ENCODE measurements at regions not wholly inside any gene's neighbourhood (a gene's known extent, or its start where the extent isn't known, plus 50 kb on each side); places are given as distances from the start of the nearest gene placed in this dataset.
"Not testable (repeated sequence)": the region's sequence is repeated elsewhere in the genome, so short reads cannot be mapped to it uniquely, and the experiment has no call there.

- Histone ChIP-seq H3K4me3 (replicated peaks in 1 of 3; ENCODE audit: insufficient read depth in 1 of 3, low read depth in 1 of 3, low read length in 3 of 3) (no peak overlapping the region), H3K9me1 (replicated peaks; ENCODE audit: control insufficient read depth, extremely low read depth, insufficient read depth, low read length) (no peaks in the 10 kb centered on the region), H3K9ac (replicated peaks; ENCODE audit: extremely low read depth, insufficient read depth, low read length) (no peak overlapping the region), H3K79me2 (ENCODE audit: control insufficient read depth, insufficient read depth, low read length) (no peaks in the 10 kb centered on the region), H4K20me1 (replicated peaks; ENCODE audit: control insufficient read depth, extremely low read depth, insufficient read depth, low read length) (no peaks in the 10 kb centered on the region), H2AFZ (ENCODE audit: low read depth, low read length) (no peak overlapping the region), H3K27ac (ENCODE audit: insufficient read depth, low read depth, low read length) (no peak overlapping the region), H3K27me3 (ENCODE audit: control insufficient read depth in 2 of 2, insufficient read depth in 2 of 2, low read length in 2 of 2) (no peaks in the 10 kb centered on the region), H3K36me3 (ENCODE audit: control insufficient read depth in 2 of 2, extremely low read depth in 1 of 2, insufficient read depth in 2 of 2, low read length in 2 of 2) (no peaks in the 10 kb centered on the region), H3K9me3 (replicated peaks; ENCODE audit: control insufficient read depth, insufficient read depth, low read length) (no peaks in the 10 kb centered on the region), H3K4me2 (ENCODE audit: insufficient read depth, low read length) (no peak overlapping the region), H3K4me1 (ENCODE audit: control insufficient read depth, extremely low read depth, insufficient read depth, low read length) (no peaks in the 10 kb centered on the region)
- dilution Hi-C loops (cut with MboI; ENCODE audit: extremely low pct_ligation_motif_present, low sequenced_read_pairs) (no loop called here), intact Hi-C loops (cut with micrococcal nuclease) (no loop called here)
- TF ChIP-seq MAX (IDR thresholded peaks at IDR 0.05; ENCODE audit: insufficient read depth, insufficient read length) (no peak), MYC (IDR thresholded peaks at IDR 0.05; ENCODE audit: low read depth, low read length) (no peak), GATA2 (IDR thresholded peaks at IDR 0.05; ENCODE audit: insufficient read depth, insufficient read length, low read depth, low read length) (no peak), CTCF (IDR thresholded peaks at IDR 0.05; ENCODE audit: extremely low read depth in 1 of 2, insufficient read depth in 1 of 2, low read depth in 1 of 2, low read length in 2 of 2) (no peak), POLR2A (IDR thresholded peaks at IDR 0.05; ENCODE audit: low read depth, low read length) (no peak), EZH2 (IDR thresholded peaks at IDR 0.05; ENCODE audit: borderline replicate concordance, low read depth, low read length, severe bottlenecking) (no peak), FOS (IDR thresholded peaks at IDR 0.05; ENCODE audit: borderline replicate concordance, insufficient read depth, low read length) (no peak), JUN (IDR thresholded peaks at IDR 0.05; ENCODE audit: borderline replicate concordance, insufficient read depth, insufficient read length, low read depth) (no peak), POLR2AphosphoS5 (IDR thresholded peaks at IDR 0.05; ENCODE audit: insufficient read depth, low read depth, low read length) (no peak)
- FAIRE-seq (no peak), DNase-seq (ENCODE audit: low read depth, low spot score) (no peak)
- ChIA-PET CTCF (no interaction called here), POLR2A (no interaction called here)
- BruUV-seq (replicated peaks) = no TSS peak
These were observed 389.2 kb upstream of the GRM7 start for GRCh38 chr3:6471744-6472143.

GRCh38 chr3:6490487-6491327 lies 370.2 kb upstream of the GRM7 start:
- FAIRE-seq; H2AFZ ChIP-seq (ENCODE audit: low read depth, low read length); H3K9me3 ChIP-seq (replicated peaks; ENCODE audit: control insufficient read depth, insufficient read depth, low read length); H3K36me3 ChIP-seq (ENCODE audit: control insufficient read depth in 2 of 2, extremely low read depth in 1 of 2, insufficient read depth in 2 of 2, low read length in 2 of 2); H3K79me2 ChIP-seq (ENCODE audit: control insufficient read depth, insufficient read depth, low read length); POLR2A ChIA-PET; H3K4me1 ChIP-seq (ENCODE audit: control insufficient read depth, extremely low read depth, insufficient read depth, low read length); DNase-seq (ENCODE audit: low read depth, low spot score); intact Hi-C loops (cut with micrococcal nuclease); CTCF ChIA-PET; H3K27ac ChIP-seq (ENCODE audit: insufficient read depth, low read depth, low read length); BruUV-seq (replicated peaks); H3K9me1 ChIP-seq (replicated peaks; ENCODE audit: control insufficient read depth, extremely low read depth, insufficient read depth, low read length); H3K9ac ChIP-seq (replicated peaks; ENCODE audit: extremely low read depth, insufficient read depth, low read length); H3K4me3 ChIP-seq (replicated peaks in 1 of 3; ENCODE audit: insufficient read depth in 1 of 3, low read depth in 1 of 3, low read length in 3 of 3); H3K4me2 ChIP-seq (ENCODE audit: insufficient read depth, low read length); H3K27me3 ChIP-seq (ENCODE audit: control insufficient read depth in 2 of 2, insufficient read depth in 2 of 2, low read length in 2 of 2); dilution Hi-C loops (cut with MboI; ENCODE audit: extremely low pct_ligation_motif_present, low sequenced_read_pairs); H4K20me1 ChIP-seq (replicated peaks; ENCODE audit: control insufficient read depth, extremely low read depth, insufficient read depth, low read length): not testable (repeated sequence)

Measured in endothelial cell of umbilical vein (primary cell).